ENCODE measurements at regions not wholly inside any gene's neighbourhood (a gene's known extent, or its start where the extent isn't known, plus 50 kb on each side); places are given as distances from the start of the nearest gene placed in this dataset.

- intact Hi-C loops (cut with DNase I) = no loop called here
- no peak overlapping the region for H3K27ac ChIP-seq
- H3K4me3 ChIP-seq = no peak overlapping the region
- H3K27me3 ChIP-seq = peaks cover 0 to 36% (median 0%) of the 10 kb centered on the region in 4 donors
- no peak for DNase-seq
- TF ChIP-seq, protein P1, sequence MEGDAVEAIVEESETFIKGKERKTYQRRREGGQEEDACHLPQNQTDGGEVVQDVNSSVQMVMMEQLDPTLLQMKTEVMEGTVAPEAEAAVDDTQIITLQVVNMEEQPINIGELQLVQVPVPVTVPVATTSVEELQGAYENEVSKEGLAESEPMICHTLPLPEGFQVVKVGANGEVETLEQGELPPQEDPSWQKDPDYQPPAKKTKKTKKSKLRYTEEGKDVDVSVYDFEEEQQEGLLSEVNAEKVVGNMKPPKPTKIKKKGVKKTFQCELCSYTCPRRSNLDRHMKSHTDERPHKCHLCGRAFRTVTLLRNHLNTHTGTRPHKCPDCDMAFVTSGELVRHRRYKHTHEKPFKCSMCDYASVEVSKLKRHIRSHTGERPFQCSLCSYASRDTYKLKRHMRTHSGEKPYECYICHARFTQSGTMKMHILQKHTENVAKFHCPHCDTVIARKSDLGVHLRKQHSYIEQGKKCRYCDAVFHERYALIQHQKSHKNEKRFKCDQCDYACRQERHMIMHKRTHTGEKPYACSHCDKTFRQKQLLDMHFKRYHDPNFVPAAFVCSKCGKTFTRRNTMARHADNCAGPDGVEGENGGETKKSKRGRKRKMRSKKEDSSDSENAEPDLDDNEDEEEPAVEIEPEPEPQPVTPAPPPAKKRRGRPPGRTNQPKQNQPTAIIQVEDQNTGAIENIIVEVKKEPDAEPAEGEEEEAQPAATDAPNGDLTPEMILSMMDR (IDR thresholded peaks at IDR 0.05) = no peak
- no peaks in the 10 kb centered on the region for H3K9me3 ChIP-seq
- peaks cover 0 to 12% (median 0%) of the 10 kb centered on the region in 3 donors for H3K4me1 ChIP-seq
- no peaks in the 10 kb centered on the region for H3K36me3 ChIP-seq
- WGBS, 2 donors = 40 to 61% methylated on average over 7 to 8 of the region's 8 CpGs
Observed at GRCh38 chr14:76576047-76576741, 185.1 kb upstream of the VASH1 start.

- no peak for TF ChIP-seq POLR2A (IDR thresholded peaks at IDR 0.05)
- TF ChIP-seq, protein P1 (IDR thresholded peaks at IDR 0.05) = no peak
Observed at GRCh38 chr14:76577090-76577489, 184.2 kb upstream of the VASH1 start.

GRCh38 chr14:76577837-76578236, 183.4 kb upstream of the VASH1 start:
- DNase-seq = no peak
- Histone ChIP-seq H3K4me3 (no peak overlapping the region), H3K4me1 (peaks cover 0 to 12% (median 0%) of the 10 kb centered on the region in 3 donors), H3K9me3 (no peaks in the 10 kb centered on the region), H3K27ac (no peak overlapping the region), H3K27me3 (peaks cover 0 to 36% (median 0%) of the 10 kb centered on the region in 4 donors), H3K36me3 (no peaks in the 10 kb centered on the region)
- 66 to 77% methylated on average over 3 of the region's 3 CpGs for WGBS, 2 donors
- no peak for TF ChIP-seq POLR2A (IDR thresholded peaks at IDR 0.05)
- TF ChIP-seq, protein P1 (IDR thresholded peaks at IDR 0.05) = no peak
- intact Hi-C loops (cut with DNase I) = no loop called here

More at GRCh38 chr14:76577090-76577489, 184.2 kb upstream of the VASH1 start:
- intact Hi-C loops (cut with DNase I) = no loop called here
- no peak overlapping the region for H3K4me3 ChIP-seq
- H3K4me1 ChIP-seq = peaks cover 0 to 12% (median 0%) of the 10 kb centered on the region in 3 donors
- DNase-seq = no peak
- no peaks in the 10 kb centered on the region for H3K9me3 ChIP-seq
- peaks cover 0 to 36% (median 0%) of the 10 kb centered on the region in 4 donors for H3K27me3 ChIP-seq
- no peaks in the 10 kb centered on the region for H3K36me3 ChIP-seq
- 91 to 94% methylated on average over 2 of the region's 2 CpGs for WGBS, 2 donors
- H3K27ac ChIP-seq = no peak overlapping the region

GRCh38 chr14:76580399-76580798, 180.9 kb upstream of the VASH1 start:
- TF ChIP-seq POLR2A (IDR thresholded peaks at IDR 0.05) = no peak
- TF ChIP-seq, protein P1 (IDR thresholded peaks at IDR 0.05) = no peak
- Histone ChIP-seq H3K9me3 (no peaks in the 10 kb centered on the region), H3K27ac (no peak overlapping the region), H3K4me3 (no peak overlapping the region), H3K27me3 (peaks cover 0 to 15% (median 0%) of the 10 kb centered on the region in 4 donors), H3K36me3 (no peaks in the 10 kb centered on the region), H3K4me1 (peaks cover 0 to 10% (median 0%) of the 10 kb centered on the region in 3 donors)
- DNase-seq = no peak
- 90% methylated on average over 2 of the region's 2 CpGs; no CpG with 5 or more reads in 1 of the 2 donors for WGBS, 2 donors
- intact Hi-C loops (cut with DNase I) = no loop called here

- intact Hi-C loops (cut with DNase I) = no loop called here
- 90 to 100% methylated on average over 1 of the region's 1 CpG for WGBS, 2 donors
- no peak overlapping the region for H3K4me3 ChIP-seq
- no peaks in the 10 kb centered on the region for H3K36me3 ChIP-seq
- DNase-seq = no peak
- H3K27me3 ChIP-seq = peaks cover 0 to 11% (median 0%) of the 10 kb centered on the region in 4 donors
- no peak overlapping the region for H3K27ac ChIP-seq
- peaks cover 0 to 10% (median 0%) of the 10 kb centered on the region in 3 donors for H3K4me1 ChIP-seq
- H3K9me3 ChIP-seq = no peaks in the 10 kb centered on the region
- TF ChIP-seq POLR2A (IDR thresholded peaks at IDR 0.05) = no peak
- TF ChIP-seq, protein P1 (IDR thresholded peaks at IDR 0.05) = no peak
Observed at GRCh38 chr14:76580967-76581366, 180.3 kb upstream of the VASH1 start.

Data from esophagus squamous epithelium (tissue), 5 donors.